Progenitor cell of endocrine pancreas (in vitro differentiated cells): ENCODE measurements at regions not wholly inside any gene's neighbourhood (a gene's known extent, or its start where the extent isn't known, plus 50 kb on each side); places are given as distances from the start of the nearest gene placed in this dataset.
"Not testable (repeated sequence)": the region's sequence is repeated elsewhere in the genome, so short reads cannot be mapped to it uniquely, and the experiment has no call there.

Experiments used
- DNase-seq: peaks from one replicate; pipeline ENCODE4 v3.0.0; 2021; ENCODE audit warnings: low spot score; ENCODE audit not compliant: unreplicated experiment
- H3K27ac Mint-ChIP-seq: 2 replicates; pipeline ENCODE4 v1.8.0; 2021; ENCODE audit warnings: mild to moderate bottlenecking, moderate library complexity, mixed read lengths
- H3K27me3 Mint-ChIP-seq: 2 replicates; pipeline ENCODE4 v1.8.0; 2021; ENCODE audit warnings: mixed read lengths
- H3K36me3 Mint-ChIP-seq: 2 replicates; pipeline ENCODE4 v1.8.0; 2022; ENCODE audit warnings: mixed read lengths; ENCODE audit not compliant: insufficient read depth
- H3K4me1 Mint-ChIP-seq: 2 replicates; pipeline ENCODE4 v1.8.0; 2021; ENCODE audit warnings: low read depth, mixed read lengths
- H3K4me3 Mint-ChIP-seq: 2 replicates; pipeline ENCODE4 v1.8.0; 2021; ENCODE audit warnings: low read depth, mild to moderate bottlenecking, moderate library complexity, mixed read lengths
- H3K9me3 Mint-ChIP-seq: 2 replicates; pipeline ENCODE4 v1.8.0; 2021; ENCODE audit warnings: low read depth, mixed read lengths
- TF ChIP-seq, protein P1 (sequence below): fragments of 200-600 bp; sonication (generic); IDR thresholded peaks from one replicate; pipeline ENCODE4 v1.5.0; 2021; ENCODE audit warnings: antibody characterized with exemption, mild to moderate bottlenecking; ENCODE audit not compliant: unreplicated experiment

DNA sequence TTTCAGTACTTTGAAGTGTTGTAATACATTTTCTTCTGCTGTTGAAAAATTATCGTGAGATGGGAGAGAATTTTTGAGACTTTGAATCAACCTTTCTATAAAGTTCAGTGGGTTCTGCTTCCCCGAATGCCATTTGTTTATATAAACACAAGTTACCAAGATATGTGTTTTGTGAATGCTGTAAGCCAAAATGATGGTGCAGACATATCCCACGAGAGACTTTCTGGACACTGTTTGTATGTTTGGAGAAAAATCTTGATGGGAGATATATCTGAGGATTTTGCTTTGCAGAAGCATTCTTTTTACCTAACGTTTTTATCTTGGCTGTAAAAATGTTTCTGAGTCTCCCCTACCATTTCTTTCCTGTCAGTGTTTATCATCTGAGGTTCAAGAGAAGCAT is 526.6 kb upstream of the ZNF717 start:
- Mint-ChIP-seq H3K9me3 (peaks cover 9% of the 10 kb centered on the region), H3K36me3 (no peaks in the 10 kb centered on the region), H3K27ac (no peak overlapping the region), H3K4me1 (peaks cover 5% of the 10 kb centered on the region), H3K4me3 (no peak overlapping the region), H3K27me3 (no peaks in the 10 kb centered on the region)
- no peak for DNase-seq
- TF ChIP-seq, protein P1, sequence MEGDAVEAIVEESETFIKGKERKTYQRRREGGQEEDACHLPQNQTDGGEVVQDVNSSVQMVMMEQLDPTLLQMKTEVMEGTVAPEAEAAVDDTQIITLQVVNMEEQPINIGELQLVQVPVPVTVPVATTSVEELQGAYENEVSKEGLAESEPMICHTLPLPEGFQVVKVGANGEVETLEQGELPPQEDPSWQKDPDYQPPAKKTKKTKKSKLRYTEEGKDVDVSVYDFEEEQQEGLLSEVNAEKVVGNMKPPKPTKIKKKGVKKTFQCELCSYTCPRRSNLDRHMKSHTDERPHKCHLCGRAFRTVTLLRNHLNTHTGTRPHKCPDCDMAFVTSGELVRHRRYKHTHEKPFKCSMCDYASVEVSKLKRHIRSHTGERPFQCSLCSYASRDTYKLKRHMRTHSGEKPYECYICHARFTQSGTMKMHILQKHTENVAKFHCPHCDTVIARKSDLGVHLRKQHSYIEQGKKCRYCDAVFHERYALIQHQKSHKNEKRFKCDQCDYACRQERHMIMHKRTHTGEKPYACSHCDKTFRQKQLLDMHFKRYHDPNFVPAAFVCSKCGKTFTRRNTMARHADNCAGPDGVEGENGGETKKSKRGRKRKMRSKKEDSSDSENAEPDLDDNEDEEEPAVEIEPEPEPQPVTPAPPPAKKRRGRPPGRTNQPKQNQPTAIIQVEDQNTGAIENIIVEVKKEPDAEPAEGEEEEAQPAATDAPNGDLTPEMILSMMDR = no peak

DNA sequence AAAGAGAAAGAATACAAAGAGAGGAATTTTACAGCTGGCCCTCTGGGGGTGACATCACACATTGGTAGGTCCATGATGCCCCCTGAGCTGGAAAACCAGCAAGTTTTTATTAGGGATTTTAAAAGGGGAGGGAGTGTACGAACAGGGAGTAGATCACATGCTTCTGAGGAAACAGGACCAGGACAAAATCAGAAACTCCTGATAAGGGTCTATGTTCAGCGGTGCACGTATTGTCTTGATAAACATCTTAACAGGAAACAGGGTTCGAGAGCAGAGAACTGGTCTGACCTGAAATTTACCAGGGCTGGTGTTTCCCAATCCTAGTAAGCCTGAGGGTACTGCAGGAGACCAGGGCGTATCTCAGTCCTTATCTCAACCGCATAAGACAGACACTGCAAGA is 530.6 kb upstream of the ZNF717 start:
- H3K4me3 Mint-ChIP-seq, H3K36me3 Mint-ChIP-seq, H3K27me3 Mint-ChIP-seq, H3K9me3 Mint-ChIP-seq, H3K4me1 Mint-ChIP-seq, DNase-seq, H3K27ac Mint-ChIP-seq: not testable (repeated sequence)

DNA sequence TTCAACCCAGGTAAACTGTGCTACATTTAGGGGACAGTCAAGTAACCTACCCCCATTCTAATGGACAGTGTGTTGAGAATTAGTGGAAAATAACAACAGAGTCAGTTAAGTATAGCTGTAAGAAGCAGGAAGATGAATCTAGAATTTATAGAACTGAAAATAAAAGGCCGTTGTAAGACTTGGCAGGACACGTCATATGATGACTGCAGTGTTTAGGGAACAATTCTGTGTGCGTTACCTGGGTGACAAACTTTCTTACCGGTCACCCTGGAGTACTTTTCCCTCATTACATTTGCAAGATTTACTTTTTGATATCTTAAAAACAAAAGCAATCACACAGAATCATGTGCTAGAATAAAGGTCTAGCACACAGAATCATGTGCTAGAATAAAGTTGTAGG is 536.3 kb upstream of the ZNF717 start:
- Mint-ChIP-seq H3K9me3 (peaks cover 2% of the 10 kb centered on the region), H3K4me3 (no peak overlapping the region), H3K36me3 (no peaks in the 10 kb centered on the region), H3K4me1 (no peaks in the 10 kb centered on the region), H3K27ac (no peak overlapping the region), H3K27me3 (no peaks in the 10 kb centered on the region)
- TF ChIP-seq, protein P1 = no peak
- no peak for DNase-seq

DNA sequence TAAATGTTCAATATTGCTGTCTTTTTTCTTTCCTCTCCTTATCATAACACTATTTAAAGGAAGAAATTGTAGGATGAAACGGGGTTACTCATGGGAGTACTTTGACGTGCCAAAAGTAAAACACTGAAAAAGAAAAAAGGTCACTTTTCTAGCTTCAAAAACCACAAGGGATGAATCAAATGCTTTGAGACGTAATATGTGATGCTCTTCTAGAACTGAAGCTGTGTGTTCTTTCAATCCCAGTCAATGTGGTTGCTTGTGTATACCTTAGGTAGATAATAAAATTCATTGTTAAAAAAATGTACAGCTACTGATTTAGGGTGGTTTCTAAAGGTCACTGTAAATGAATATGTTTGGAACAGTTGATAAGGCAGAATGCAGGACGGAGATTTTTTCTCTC is 538.8 kb upstream of the ZNF717 start:
- Mint-ChIP-seq H3K36me3 (no peaks in the 10 kb centered on the region), H3K4me1 (no peaks in the 10 kb centered on the region), H3K9me3 (no peaks in the 10 kb centered on the region), H3K27me3 (no peaks in the 10 kb centered on the region), H3K4me3 (no peak overlapping the region), H3K27ac (no peak overlapping the region)
- TF ChIP-seq, protein P1 = no peak
- no peak for DNase-seq

DNA sequence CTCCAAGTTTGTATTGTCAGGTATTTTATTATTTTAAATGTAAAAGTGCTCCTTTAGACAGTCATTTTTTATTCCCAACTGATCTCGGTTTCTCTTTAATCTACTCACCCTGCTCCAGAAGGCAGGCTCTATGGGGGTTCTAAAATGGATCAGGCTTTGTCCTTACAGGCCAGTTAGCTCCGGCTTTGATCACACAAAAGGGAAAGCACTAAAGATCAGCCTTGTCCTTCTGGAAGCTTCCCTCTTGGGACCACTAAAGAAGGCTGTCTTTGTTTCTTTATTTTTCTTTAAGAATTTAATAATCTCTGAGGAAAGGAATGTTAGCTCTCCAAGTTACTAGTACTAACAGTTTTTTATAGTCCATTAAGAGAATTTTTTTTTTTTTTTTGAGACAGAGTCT is 560.5 kb upstream of the ZNF717 start:
- Mint-ChIP-seq H3K36me3 (no peaks in the 10 kb centered on the region), H3K9me3 (no peaks in the 10 kb centered on the region), H3K4me1 (peaks cover 2% of the 10 kb centered on the region), H3K4me3 (no peak overlapping the region), H3K27me3 (no peaks in the 10 kb centered on the region), H3K27ac (no peak overlapping the region)
- TF ChIP-seq, protein P1 = no peak
- DNase-seq = no peak

DNA sequence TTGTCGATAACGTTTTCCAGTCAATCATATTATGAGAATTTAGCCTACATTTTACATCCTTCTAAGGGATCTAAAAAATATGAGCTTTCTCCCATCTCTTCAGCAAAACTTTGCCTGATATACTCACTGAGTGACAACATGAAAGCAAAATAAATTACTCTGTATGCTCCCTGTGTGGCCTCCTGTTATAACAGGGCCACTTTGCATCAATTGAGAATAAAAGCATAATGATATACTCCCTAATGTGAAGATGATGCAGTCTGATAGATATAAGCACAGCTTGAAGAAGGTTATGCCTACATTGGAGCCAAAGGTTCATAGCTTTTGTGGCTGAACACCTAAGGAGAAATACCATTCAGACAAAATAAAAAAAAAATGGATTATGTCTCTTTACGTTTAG is 561.3 kb upstream of the ZNF717 start:
- Mint-ChIP-seq H3K4me3 (no peak overlapping the region), H3K9me3 (no peaks in the 10 kb centered on the region), H3K36me3 (no peaks in the 10 kb centered on the region), H3K27me3 (no peaks in the 10 kb centered on the region), H3K27ac (no peak overlapping the region), H3K4me1 (peaks cover 2% of the 10 kb centered on the region)
- no peak for DNase-seq
- TF ChIP-seq, protein P1 = no peak
